GM13976 (cell line): ENCODE measurements at regions not wholly inside any gene's neighbourhood (a gene's known extent, or its start where the extent isn't known, plus 50 kb on each side); places are given as distances from the start of the nearest gene placed in this dataset.

Source experiments
- DNase-seq: peaks from one replicate; pipeline ENCODE4 v3.0.0; 2012; ENCODE audit warnings: low spot score
- in situ Hi-C: fragments of 300-500 bp; cut with MboI; formaldehyde crosslinking; loops from one replicate; pipeline ENCODE4 v1.12.0; 2022; ENCODE audit warnings: low sequenced_read_pairs, mixed read lengths, inconsistent platforms; ENCODE audit not compliant: unreplicated experiment
- TF ChIP-seq, protein P1 (sequence below): IDR thresholded peaks from 2 replicates; pipeline ENCODE4 v1.5.1; 2012; ENCODE audit warnings: borderline replicate concordance, mild to moderate bottlenecking; ENCODE audit not compliant: insufficient read depth; ENCODE audit errors: extremely low read depth, missing control alignments, control extremely low read depth

DNA sequence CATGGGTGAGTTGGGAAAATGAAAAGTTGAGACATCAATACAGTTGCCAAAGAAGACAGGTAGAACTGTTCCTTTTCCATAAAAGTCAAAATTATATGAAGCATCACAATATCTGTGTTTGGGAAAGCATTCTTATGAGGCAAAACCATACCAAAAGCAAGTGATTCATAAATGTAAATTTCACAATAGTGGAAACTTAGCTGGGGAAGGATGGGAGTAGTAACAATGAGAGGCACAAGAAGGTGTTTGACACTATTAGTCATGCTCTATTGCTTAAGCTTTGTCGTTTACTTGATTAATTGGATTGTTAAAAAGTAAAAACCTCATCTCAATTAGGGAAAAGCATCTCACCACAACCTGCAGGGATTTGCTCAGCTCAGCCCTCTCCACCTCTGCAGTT is 240.2 kb downstream of the C7orf25 start:
- no peak for DNase-seq
- in situ Hi-C loops, result no loop called here
- TF ChIP-seq, protein P1, sequence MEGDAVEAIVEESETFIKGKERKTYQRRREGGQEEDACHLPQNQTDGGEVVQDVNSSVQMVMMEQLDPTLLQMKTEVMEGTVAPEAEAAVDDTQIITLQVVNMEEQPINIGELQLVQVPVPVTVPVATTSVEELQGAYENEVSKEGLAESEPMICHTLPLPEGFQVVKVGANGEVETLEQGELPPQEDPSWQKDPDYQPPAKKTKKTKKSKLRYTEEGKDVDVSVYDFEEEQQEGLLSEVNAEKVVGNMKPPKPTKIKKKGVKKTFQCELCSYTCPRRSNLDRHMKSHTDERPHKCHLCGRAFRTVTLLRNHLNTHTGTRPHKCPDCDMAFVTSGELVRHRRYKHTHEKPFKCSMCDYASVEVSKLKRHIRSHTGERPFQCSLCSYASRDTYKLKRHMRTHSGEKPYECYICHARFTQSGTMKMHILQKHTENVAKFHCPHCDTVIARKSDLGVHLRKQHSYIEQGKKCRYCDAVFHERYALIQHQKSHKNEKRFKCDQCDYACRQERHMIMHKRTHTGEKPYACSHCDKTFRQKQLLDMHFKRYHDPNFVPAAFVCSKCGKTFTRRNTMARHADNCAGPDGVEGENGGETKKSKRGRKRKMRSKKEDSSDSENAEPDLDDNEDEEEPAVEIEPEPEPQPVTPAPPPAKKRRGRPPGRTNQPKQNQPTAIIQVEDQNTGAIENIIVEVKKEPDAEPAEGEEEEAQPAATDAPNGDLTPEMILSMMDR, result no peak

DNA sequence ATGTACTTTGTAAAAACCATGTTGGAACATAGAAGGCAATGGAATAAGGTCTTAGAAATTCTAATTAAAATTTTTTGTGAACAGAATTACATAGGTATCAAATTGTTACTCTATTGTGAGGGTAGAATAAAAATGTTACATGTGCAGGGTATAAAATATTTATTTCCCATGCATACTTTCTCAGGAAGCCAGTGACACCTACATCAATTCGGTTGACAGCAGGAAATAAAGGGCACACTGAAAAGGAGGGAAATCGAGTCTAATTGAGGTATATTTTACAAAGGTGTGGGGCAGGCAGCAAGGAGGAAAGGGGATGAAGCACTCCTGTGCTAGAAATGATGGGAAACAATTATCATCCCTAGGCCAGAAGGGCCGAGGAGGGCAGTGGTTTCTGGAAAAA is 244.9 kb downstream of the C7orf25 start:
- in situ Hi-C loops, result no loop called here
- TF ChIP-seq, protein P1, result no peak
- DNase-seq, result no peak

DNA sequence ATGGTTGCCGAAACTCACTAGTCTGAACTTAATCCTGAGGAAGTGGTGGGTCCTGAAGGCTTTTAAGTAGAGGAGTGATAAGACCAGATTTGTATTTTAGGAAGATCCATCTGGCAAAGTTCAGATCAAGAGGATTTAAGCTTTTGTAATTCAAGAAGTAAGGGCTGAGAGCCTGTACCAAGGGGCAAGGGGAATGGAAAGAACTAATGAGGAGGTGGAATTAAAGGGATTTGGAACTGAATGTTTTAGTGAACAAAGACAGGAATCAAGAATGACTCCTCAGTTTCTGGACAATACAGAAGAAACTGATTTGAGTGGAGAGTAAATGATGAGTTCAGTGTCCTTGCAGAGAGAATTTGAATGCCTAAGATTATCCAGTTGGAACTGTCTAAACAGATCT is 249.0 kb downstream of the C7orf25 start:
- TF ChIP-seq, protein P1, result no peak
- in situ Hi-C loops, result no loop called here
- DNase-seq, result no peak

DNA sequence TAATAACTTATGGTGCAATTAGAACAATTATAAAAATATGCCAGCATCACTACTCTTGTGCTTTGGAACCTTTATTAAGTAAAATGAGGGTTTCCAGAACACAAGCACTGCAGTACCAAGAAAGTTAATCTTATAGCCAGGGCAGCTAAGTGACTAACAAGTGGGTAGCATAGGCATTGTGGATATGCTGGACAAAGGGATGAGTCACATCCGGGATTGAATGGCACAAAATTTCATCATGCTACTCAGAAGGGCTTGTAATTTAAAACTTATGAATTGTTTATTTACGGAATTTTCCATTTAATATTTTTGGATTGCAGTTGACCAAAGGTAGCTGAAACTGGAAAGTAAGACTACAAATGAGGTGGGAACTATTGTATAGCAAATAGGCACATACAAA is 250.6 kb downstream of the C7orf25 start:
- DNase-seq, result no peak
- in situ Hi-C loops, result no loop called here
- TF ChIP-seq, protein P1, result no peak

DNA sequence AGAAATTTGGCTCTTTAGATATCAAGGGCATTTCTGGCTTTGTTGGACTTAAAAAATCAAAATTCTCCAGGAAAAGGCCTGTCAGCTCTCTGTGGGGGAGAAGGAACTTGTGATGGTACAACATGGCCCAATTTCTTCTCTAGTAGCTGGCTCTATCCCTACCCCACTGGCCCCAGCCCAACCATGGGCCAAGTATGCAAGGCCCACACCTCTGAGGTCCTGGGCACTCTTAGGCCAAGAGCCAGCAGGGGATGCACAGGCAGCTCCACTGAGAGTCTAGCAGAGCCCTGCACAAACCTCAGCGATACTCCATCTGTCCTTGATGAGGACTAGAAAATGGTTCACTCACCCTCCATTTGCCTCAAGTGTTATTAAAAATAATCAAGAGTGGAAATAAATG is 261.2 kb downstream of the C7orf25 start:
- in situ Hi-C loops, result no loop called here
- TF ChIP-seq, protein P1, result no peak
- no peak for DNase-seq

DNA sequence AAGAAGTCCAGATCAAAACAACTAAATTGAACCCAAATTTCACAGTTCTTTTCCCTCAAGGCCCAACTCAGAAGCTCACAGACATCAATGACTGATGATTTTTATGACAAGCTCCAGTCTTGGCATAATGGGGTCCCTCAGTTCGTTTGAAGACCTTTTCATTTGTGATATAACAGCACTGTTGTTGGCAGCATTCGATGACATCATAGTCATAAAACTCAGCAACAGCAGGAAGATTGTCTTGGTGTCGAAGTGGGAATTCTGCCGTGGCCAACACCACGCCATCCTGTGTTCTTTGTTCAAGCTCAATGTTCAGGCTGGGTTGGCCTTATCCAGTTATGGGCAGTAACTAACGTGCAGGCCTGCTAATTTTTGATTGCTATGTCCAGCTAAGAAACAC is 261.7 kb downstream of the C7orf25 start:
- TF ChIP-seq, protein P1, result no peak
- DNase-seq, result no peak
- in situ Hi-C loops, result no loop called here

DNA sequence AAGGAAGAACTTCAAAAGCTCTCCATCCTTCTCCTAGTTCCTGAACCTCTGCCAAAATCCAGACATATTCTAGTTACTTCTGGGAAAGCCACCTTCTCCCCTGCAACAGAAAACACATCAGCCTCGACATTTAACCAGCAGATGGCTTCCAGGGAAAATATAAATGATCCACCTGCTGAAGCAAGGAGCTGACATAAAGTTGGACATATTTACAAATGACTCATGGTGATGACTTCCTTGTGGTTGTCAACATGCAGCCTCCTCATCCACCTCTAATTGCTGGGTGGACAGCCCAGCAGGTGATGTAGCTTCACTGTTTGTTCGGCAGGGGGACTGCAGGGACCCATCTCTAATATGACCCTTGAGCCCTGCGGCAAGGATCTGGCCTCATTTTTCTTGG is 266.0 kb downstream of the C7orf25 start:
- in situ Hi-C loops, result no loop called here

More for the DNA sequence above, 266.0 kb downstream of the C7orf25 start:
- no peak for DNase-seq
- TF ChIP-seq, protein P1, result no peak
